GM20000 (cell line): ENCODE measurements at regions not wholly inside any gene's neighbourhood (a gene's known extent, or its start where the extent isn't known, plus 50 kb on each side); places are given as distances from the start of the nearest gene placed in this dataset.

ENCODE experiments used
- DNase-seq: peaks from one replicate; pipeline ENCODE4 v3.0.0; 2012; ENCODE audit warnings: low spot score
- CTCF ChIP-seq: IDR thresholded peaks from 2 replicates; pipeline ENCODE4 v1.5.1; 2012; ENCODE audit warnings: mild to moderate bottlenecking, control low read depth; ENCODE audit errors: extremely low read depth, missing control alignments

GRCh38 chr4:54526560-54526959, 131.2 kb upstream of the KIT start:
- DNase-seq = no peak
- no peak for TF ChIP-seq CTCF

DNA sequence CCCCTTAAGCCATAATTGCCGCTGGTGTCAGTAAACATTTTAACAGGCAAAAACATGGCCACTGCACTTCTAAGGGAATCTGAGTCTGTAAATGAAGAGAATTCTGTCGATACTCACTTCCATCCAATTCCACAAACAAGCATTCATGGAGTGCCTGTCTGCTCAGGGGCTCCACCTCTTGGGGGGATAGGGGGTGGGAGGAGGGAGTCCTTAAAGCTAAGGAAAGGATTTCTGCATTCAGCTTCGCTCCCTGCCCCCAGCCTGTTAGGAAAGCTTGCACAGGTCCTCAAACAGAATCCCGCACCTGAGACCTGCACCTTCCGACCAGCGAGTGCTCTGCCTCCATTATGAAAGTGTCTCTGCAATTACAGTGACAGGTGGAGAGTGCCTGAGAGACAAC, 130.2 kb upstream of the KIT start:
- TF ChIP-seq CTCF = no peak
- no peak for DNase-seq

GRCh38 chr4:54539500-54540029, 118.2 kb upstream of the KIT start:
- TF ChIP-seq CTCF = no peak
- DNase-seq = no peak

- DNase-seq = no peak
- TF ChIP-seq CTCF = no peak
These were observed 116.8 kb upstream of the KIT start for GRCh38 chr4:54540931-54541330.

DNA sequence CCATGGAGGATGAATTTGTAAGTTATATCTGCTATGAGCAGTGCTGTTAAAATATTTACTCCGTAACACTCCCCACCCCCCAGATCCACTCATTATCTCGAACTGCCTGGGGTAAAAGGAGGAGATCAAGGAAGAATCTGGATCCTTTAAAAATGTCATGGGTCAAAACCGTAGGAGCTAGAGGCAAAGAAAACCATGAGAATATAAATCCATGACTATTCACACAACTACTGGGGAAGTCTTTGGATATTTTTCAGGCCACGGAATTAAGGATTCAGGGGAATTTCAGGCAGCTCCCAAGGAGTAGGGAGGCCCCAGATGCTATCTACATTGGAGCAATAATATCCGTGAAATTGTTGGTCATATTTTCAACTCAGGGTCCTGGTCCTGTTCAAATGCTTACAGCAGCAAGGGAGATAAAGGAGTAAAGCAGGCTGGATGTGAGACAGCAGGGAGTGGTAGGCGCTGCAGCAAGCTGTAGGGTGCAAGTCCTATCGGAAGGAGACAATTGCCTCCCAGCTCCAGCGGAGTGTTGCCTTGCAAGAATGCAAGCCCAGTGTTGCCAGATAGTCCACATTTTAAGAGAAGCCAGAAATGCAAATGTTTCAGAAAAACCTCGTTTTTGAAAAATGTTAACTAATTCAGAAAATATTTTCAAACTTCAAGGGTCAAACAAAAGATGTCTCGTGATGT, 116.2 kb upstream of the KIT start:
- TF ChIP-seq CTCF = no peak
- DNase-seq = no peak

GRCh38 chr4:54542119-54542438, 115.7 kb upstream of the KIT start:
- DNase-seq = no peak
- no peak for TF ChIP-seq CTCF

DNA sequence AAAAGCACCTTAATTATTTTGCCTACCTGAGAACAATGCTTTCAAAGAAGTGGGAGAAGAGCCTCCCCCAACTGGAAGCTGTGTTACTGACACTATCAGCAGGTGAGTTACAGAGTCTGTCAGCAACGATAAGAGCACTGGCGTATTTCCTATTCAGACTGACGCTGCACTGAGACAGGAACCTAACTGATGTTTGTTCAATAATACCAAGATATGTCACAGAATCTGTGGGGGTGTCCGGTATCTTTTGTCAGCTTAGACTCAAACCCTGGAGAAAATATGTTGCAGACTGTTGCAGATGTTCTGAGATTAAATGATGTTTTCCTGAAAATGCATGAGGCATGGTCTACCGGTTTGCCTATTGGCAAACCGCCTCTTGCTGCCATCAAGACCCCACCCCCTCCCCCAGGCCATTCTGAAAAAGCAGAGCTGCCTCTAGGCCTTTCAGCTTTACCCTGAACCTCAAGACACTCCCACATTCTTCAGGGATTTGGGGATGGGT, 115.2 kb upstream of the KIT start:
- TF ChIP-seq CTCF = no peak
- no peak for DNase-seq
